NT2/D1 (cell line): ENCODE measurements at regions not wholly inside any gene's neighbourhood (a gene's known extent, or its start where the extent isn't known, plus 50 kb on each side); places are given as distances from the start of the nearest gene placed in this dataset.

Experiments
- SUZ12 ChIP-seq: IDR thresholded peaks from 2 replicates; pipeline ENCODE4 v1.6.1; 2011; ENCODE audit not compliant: insufficient read length, insufficient read depth; ENCODE audit errors: extremely low read depth
- YY1 ChIP-seq: IDR thresholded peaks from 2 replicates; pipeline ENCODE4 v1.6.1; 2011; ENCODE audit not compliant: insufficient read length, insufficient read depth
- ZNF274 ChIP-seq: IDR thresholded peaks from 2 replicates; pipeline ENCODE4 v1.6.1; 2011; ENCODE audit warnings: mild to moderate bottlenecking, low read depth, low read length

DNA sequence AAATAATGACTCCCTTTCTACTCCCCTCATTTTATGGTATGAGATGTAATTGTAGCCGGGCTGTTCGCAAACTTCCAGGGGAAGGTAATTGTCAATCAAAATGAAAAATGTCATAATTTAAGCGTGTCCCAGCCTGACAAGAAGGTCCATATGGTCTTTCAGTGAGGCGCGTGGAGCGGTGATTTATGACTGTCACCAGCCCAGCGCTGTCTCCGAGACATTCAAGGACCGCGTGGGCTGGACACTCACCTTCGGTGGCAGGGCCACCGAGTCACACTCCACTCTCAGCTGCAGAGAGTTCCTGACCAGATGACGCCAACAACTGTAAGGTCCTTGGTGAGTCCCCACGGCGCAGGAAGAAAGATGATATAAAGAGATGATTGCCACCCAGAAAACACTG, 157.7 kb upstream of the TNRC6C start:
- no peak for TF ChIP-seq ZNF274
- no peak for TF ChIP-seq SUZ12
- TF ChIP-seq YY1: no peak
